ENCODE measurements at regions not wholly inside any gene's neighbourhood (a gene's known extent, or its start where the extent isn't known, plus 50 kb on each side); places are given as distances from the start of the nearest gene placed in this dataset.

- no peak for TF ChIP-seq CTCF (conservative IDR thresholded peaks at IDR 0.05; ENCODE audit: low read length)
- TF ChIP-seq EZH2phosphoT487 (IDR thresholded peaks at IDR 0.05; ENCODE audit: borderline replicate concordance) = no peak
Observed at GRCh38 chr7:54439391-54439790, 102.8 kb upstream of the VSTM2A start.

Data from Loucy (cell line).